Kidney (tissue), 13 donors: ENCODE measurements at regions not wholly inside any gene's neighbourhood (a gene's known extent, or its start where the extent isn't known, plus 50 kb on each side); places are given as distances from the start of the nearest gene placed in this dataset.

Experiments
- DNase-seq, 5 donors: peaks; one replicate each; pipeline ENCODE4 v3.0.0-alpha.2; 2013 to 2020
- FAIRE-seq: peaks from 2 replicates; lab custom pipeline; 2012; peaks lifted over from hg19 to GRCh38; lab: Jason Lieb, UNC
- H3K27ac ChIP-seq, 2 donors: one replicate each; pipeline ENCODE4 v1.7.0; 2013; ENCODE audit warnings: low read depth in 2 of 2, low read length in 2 of 2, inconsistent platforms in 1 of 2
- H3K27me3 ChIP-seq: one replicate; pipeline ENCODE4 v1.7.1; 2013; ENCODE audit warnings: low read length, inconsistent platforms; ENCODE audit not compliant: control insufficient read depth, insufficient read depth
- H3K36me3 ChIP-seq, 3 donors: one replicate each; pipeline versions ENCODE4 v1.7.0 to v1.7.1; 2013; ENCODE audit warnings: low read length in 3 of 3, control low read depth in 1 of 3, inconsistent platforms in 1 of 3; ENCODE audit not compliant: insufficient read depth in 3 of 3, control insufficient read depth in 2 of 3
- H3K4me1 ChIP-seq, 3 donors: one replicate each; pipeline versions ENCODE4 v1.7.0 to v1.7.1; 2013; ENCODE audit warnings: low read length in 3 of 3, inconsistent platforms in 1 of 3, low read depth in 1 of 3; ENCODE audit not compliant: control insufficient read depth in 2 of 3, insufficient read depth in 2 of 3
- H3K4me3 ChIP-seq, 3 donors: one replicate each; pipeline versions ENCODE4 v1.7.0 to v1.8.1; 2013; ENCODE audit warnings: low read length in 3 of 3, control low read depth in 1 of 3, inconsistent platforms in 1 of 3
- H3K9ac ChIP-seq, 3 donors: one replicate each; pipeline versions ENCODE4 v1.7.0 to v1.7.1; 2013; ENCODE audit warnings: low read length in 3 of 3, control low read depth in 1 of 3, inconsistent platforms in 1 of 3
- H3K9me3 ChIP-seq, 3 donors: one replicate each; pipeline versions ENCODE4 v1.7.0 to v1.7.1; 2013; ENCODE audit warnings: low read length in 3 of 3, control low read depth in 1 of 3, inconsistent platforms in 1 of 3; ENCODE audit not compliant: control insufficient read depth in 2 of 3, insufficient read depth in 1 of 3
- CTCF ChIP-seq: IDR thresholded peaks from 3 replicates; pipeline ENCODE4 v1.5.1; 2012; ENCODE audit warnings: mild to moderate bottlenecking, moderate library complexity, borderline replicate concordance; ENCODE audit not compliant: insufficient read depth; ENCODE audit errors: extremely low read depth
- intact Hi-C: fragments of 100-400 bp; cut with DNase I; formaldehyde crosslinking; loops from one replicate; pipeline ENCODE4 v1.11.1; 2022
- donor health status: control.
- donor health status: control.
- donor health status: control.
- donor health status: control.
- donor health status: control.
- donor health status: DM: yes; HTN: yes; CAD: no.
- donor health status: Normal renal cell carcinoma (clear cell type).

- H3K9ac ChIP-seq, result no peak overlapping the region
- no peak overlapping the region for H3K4me3 ChIP-seq
- H3K27ac ChIP-seq, result no peak overlapping the region
- no peaks in the 10 kb centered on the region for H3K27me3 ChIP-seq
- DNase-seq, result no peak
- H3K9me3 ChIP-seq, result no peaks in the 10 kb centered on the region
- TF ChIP-seq CTCF, result no peak
- FAIRE-seq, result no peak
- no peaks in the 10 kb centered on the region for H3K4me1 ChIP-seq
- intact Hi-C loops, result no loop called here
- H3K36me3 ChIP-seq, result no peaks in the 10 kb centered on the region
These were observed 205.8 kb upstream of the RREB1 start for GRCh38 chr6:6901945-6902344.

GRCh38 chr6:6905961-6906518, 201.7 kb upstream of the RREB1 start:
- no peak overlapping the region for H3K27ac ChIP-seq
- no peak overlapping the region for H3K9ac ChIP-seq
- H3K9me3 ChIP-seq, result no peaks in the 10 kb centered on the region
- intact Hi-C loops, result no loop called here
- H3K4me1 ChIP-seq, result peaks cover 0 to 3% (median 3%) of the 10 kb centered on the region in 3 donors
- H3K36me3 ChIP-seq, result no peaks in the 10 kb centered on the region
- FAIRE-seq (no peak), DNase-seq (no peak)
- no peaks in the 10 kb centered on the region for H3K27me3 ChIP-seq
- no peak for TF ChIP-seq CTCF
- no peak overlapping the region for H3K4me3 ChIP-seq

GRCh38 chr6:6906570-6907213, 201.1 kb upstream of the RREB1 start:
- no peak for DNase-seq
- Histone ChIP-seq H3K4me1 (peaks cover 0 to 3% (median 3%) of the 10 kb centered on the region in 3 donors), H3K36me3 (no peaks in the 10 kb centered on the region), H3K4me3 (no peak overlapping the region), H3K27ac (no peak overlapping the region), H3K9ac (no peak overlapping the region), H3K9me3 (no peaks in the 10 kb centered on the region), H3K27me3 (no peaks in the 10 kb centered on the region)
- FAIRE-seq, result no peak
- TF ChIP-seq CTCF, result no peak
- intact Hi-C loops, result no loop called here
